ENCODE measurements at regions not wholly inside any gene's neighbourhood (a gene's known extent, or its start where the extent isn't known, plus 50 kb on each side); places are given as distances from the start of the nearest gene placed in this dataset.

DNA sequence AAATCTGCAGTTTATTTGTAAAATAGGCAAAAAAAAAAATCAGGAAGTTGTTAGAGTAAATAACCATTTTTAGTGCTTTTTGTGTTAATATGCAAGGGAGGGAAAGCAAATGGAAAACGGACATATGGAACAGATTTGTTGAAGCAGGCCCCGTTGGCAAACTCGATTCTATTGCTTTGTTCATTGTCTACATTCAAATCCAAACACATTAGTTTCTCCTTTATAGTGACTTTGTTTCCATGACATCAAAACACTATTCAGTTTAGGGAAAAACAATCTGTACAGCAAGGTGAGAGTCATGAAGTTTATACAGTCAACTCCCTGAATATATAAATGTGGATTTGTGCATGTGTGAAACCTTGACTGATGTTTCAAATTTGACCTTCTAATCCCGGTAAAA, 142.2 kb downstream of the FAM47A start:
- no peak for ATAC-seq
- DNase-seq (ENCODE audit: low read depth, low spot score): no peak
- RAD21 ChIA-PET (ENCODE audit: unreplicated experiment): no interaction called here
- no peaks in the 10 kb centered on the region for H3K79me2 ChIP-seq (ENCODE audit: control insufficient read depth, insufficient read depth, low read length)
- no peak overlapping the region for H3K9ac ChIP-seq (ENCODE audit: control insufficient read depth, insufficient read depth, low read length)
- no peak overlapping the region for H3K27ac ChIP-seq (ENCODE audit: control insufficient read depth, insufficient read depth)
- in situ Hi-C loops (cut with MboI) (no loop called here), intact Hi-C loops (cut with micrococcal nuclease; ENCODE audit: unreplicated experiment) (no loop called here)
- H3K9me3 ChIP-seq (replicated peaks; ENCODE audit: control insufficient read depth, insufficient read depth, low read length): no peaks in the 10 kb centered on the region
- no peak overlapping the region for H3K4me2 ChIP-seq (ENCODE audit: control insufficient read depth, insufficient read depth)
- TF ChIP-seq CHD2 (IDR thresholded peaks at IDR 0.05; ENCODE audit: borderline replicate concordance, low read depth, low read length) (no peak), STAT1 (conservative IDR thresholded peaks at IDR 0.05) (no peak), MYB (IDR thresholded peaks at IDR 0.05; ENCODE audit: borderline replicate concordance, low read depth, low read length) (no peak), POU2F2 (IDR thresholded peaks at IDR 0.05; ENCODE audit: borderline replicate concordance, low read depth, low read length) (no peak), SMAD5 (IDR thresholded peaks at IDR 0.05; ENCODE audit: low read depth) (no peak), TCF7 (IDR thresholded peaks at IDR 0.05; ENCODE audit: borderline replicate concordance) (no peak), RUNX3 (IDR thresholded peaks at IDR 0.05; ENCODE audit: low read length) (no peak), NBN (IDR thresholded peaks at IDR 0.05) (no peak), DPF2 (IDR thresholded peaks at IDR 0.05) (no peak), KLF5 (IDR thresholded peaks at IDR 0.05; ENCODE audit: partially characterized antibody) (no peak)
- TF ChIP-seq, protein P1, sequence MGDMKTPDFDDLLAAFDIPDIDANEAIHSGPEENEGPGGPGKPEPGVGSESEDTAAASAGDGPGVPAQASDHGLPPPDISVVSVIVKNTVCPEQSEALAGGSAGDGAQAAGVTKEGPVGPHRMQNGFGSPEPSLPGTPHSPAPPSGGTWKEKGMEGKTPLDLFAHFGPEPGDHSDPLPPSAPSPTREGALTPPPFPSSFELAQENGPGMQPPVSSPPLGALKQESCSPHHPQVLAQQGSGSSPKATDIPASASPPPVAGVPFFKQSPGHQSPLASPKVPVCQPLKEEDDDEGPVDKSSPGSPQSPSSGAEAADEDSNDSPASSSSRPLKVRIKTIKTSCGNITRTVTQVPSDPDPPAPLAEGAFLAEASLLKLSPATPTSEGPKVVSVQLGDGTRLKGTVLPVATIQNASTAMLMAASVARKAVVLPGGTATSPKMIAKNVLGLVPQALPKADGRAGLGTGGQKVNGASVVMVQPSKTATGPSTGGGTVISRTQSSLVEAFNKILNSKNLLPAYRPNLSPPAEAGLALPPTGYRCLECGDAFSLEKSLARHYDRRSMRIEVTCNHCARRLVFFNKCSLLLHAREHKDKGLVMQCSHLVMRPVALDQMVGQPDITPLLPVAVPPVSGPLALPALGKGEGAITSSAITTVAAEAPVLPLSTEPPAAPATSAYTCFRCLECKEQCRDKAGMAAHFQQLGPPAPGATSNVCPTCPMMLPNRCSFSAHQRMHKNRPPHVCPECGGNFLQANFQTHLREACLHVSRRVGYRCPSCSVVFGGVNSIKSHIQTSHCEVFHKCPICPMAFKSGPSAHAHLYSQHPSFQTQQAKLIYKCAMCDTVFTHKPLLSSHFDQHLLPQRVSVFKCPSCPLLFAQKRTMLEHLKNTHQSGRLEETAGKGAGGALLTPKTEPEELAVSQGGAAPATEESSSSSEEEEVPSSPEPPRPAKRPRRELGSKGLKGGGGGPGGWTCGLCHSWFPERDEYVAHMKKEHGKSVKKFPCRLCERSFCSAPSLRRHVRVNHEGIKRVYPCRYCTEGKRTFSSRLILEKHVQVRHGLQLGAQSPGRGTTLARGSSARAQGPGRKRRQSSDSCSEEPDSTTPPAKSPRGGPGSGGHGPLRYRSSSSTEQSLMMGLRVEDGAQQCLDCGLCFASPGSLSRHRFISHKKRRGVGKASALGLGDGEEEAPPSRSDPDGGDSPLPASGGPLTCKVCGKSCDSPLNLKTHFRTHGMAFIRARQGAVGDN (IDR thresholded peaks at IDR 0.05): no peak
- no peaks in the 10 kb centered on the region for H3K4me1 ChIP-seq (ENCODE audit: control insufficient read depth, insufficient read depth, low read length)
- 8% methylated on average over 4 of the region's 4 CpGs for WGBS (ENCODE audit: insufficient coverage, insufficient replicate concordance, low lambda C conversion rate, missing lambda C conversion rate)
- CTCF ChIA-PET: no interaction called here
- no peaks in the 10 kb centered on the region for H3K27me3 ChIP-seq (replicated peaks in 1 of 2; ENCODE audit: control insufficient read depth in 2 of 2, insufficient read depth in 2 of 2, low read length in 1 of 2)
- H3K4me3 ChIP-seq: no peak overlapping the region
- no peak for FAIRE-seq
- H3K36me3 ChIP-seq (ENCODE audit: control insufficient read depth in 2 of 2, insufficient read depth in 2 of 2, low read length in 1 of 2): no peaks in the 10 kb centered on the region
- POLR2A ChIA-PET: no interaction called here
- no peak overlapping the region for H2AFZ ChIP-seq (ENCODE audit: control insufficient read depth, low read depth, low read length)
- no peaks in the 10 kb centered on the region for H4K20me1 ChIP-seq (ENCODE audit: control insufficient read depth, insufficient read depth)
- SMC1A ChIA-PET (ENCODE audit: uncharacterized antibody, unreplicated experiment): no interaction called here
- BruUV-seq (replicated peaks): no TSS peak
